ENCODE measurements at regions not wholly inside any gene's neighbourhood (a gene's known extent, or its start where the extent isn't known, plus 50 kb on each side); places are given as distances from the start of the nearest gene placed in this dataset.

DNA sequence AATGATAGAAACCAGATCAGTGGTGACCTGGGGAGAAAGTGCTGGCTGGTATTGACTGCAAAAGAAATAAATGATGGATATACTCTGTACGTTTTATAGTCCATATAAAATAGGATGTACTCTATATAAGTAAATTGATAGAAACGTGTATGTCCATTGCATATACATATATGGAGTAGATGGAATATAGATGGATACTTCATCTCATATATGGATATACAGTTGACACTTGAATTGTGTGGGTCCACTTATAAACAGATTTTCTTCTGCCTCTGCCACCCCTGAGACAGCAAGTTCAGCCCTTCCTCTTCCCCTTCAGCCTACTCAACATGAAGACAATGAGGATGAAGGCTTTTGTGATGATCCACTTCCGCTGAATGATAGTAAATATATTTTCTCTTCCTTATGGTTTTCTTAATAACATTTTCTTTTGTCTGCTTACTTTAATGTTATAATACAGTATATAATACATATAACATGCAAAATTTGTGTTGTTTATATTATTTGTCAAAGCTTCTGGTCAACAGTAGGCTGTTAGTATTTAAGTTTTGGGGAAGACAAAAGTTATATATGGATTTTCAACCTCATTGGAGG is 76.1 kb upstream of the MYCN start:
- TF ChIP-seq SP1 (CRISPR knock-in tag; conservative IDR thresholded peaks at IDR 0.05) (no peak), TEAD4 (CRISPR knock-in tag; IDR thresholded peaks at IDR 0.05) (no peak), ZBTB21 (CRISPR knock-in tag; IDR thresholded peaks at IDR 0.05; ENCODE audit: borderline replicate concordance) (no peak), TP53 (CRISPR knock-in tag; IDR thresholded peaks at IDR 0.05) (no peak)
- TF ChIP-seq, protein P1, sequence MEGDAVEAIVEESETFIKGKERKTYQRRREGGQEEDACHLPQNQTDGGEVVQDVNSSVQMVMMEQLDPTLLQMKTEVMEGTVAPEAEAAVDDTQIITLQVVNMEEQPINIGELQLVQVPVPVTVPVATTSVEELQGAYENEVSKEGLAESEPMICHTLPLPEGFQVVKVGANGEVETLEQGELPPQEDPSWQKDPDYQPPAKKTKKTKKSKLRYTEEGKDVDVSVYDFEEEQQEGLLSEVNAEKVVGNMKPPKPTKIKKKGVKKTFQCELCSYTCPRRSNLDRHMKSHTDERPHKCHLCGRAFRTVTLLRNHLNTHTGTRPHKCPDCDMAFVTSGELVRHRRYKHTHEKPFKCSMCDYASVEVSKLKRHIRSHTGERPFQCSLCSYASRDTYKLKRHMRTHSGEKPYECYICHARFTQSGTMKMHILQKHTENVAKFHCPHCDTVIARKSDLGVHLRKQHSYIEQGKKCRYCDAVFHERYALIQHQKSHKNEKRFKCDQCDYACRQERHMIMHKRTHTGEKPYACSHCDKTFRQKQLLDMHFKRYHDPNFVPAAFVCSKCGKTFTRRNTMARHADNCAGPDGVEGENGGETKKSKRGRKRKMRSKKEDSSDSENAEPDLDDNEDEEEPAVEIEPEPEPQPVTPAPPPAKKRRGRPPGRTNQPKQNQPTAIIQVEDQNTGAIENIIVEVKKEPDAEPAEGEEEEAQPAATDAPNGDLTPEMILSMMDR (IDR thresholded peaks at IDR 0.05) = no peak
- TF ChIP-seq, protein P2, sequence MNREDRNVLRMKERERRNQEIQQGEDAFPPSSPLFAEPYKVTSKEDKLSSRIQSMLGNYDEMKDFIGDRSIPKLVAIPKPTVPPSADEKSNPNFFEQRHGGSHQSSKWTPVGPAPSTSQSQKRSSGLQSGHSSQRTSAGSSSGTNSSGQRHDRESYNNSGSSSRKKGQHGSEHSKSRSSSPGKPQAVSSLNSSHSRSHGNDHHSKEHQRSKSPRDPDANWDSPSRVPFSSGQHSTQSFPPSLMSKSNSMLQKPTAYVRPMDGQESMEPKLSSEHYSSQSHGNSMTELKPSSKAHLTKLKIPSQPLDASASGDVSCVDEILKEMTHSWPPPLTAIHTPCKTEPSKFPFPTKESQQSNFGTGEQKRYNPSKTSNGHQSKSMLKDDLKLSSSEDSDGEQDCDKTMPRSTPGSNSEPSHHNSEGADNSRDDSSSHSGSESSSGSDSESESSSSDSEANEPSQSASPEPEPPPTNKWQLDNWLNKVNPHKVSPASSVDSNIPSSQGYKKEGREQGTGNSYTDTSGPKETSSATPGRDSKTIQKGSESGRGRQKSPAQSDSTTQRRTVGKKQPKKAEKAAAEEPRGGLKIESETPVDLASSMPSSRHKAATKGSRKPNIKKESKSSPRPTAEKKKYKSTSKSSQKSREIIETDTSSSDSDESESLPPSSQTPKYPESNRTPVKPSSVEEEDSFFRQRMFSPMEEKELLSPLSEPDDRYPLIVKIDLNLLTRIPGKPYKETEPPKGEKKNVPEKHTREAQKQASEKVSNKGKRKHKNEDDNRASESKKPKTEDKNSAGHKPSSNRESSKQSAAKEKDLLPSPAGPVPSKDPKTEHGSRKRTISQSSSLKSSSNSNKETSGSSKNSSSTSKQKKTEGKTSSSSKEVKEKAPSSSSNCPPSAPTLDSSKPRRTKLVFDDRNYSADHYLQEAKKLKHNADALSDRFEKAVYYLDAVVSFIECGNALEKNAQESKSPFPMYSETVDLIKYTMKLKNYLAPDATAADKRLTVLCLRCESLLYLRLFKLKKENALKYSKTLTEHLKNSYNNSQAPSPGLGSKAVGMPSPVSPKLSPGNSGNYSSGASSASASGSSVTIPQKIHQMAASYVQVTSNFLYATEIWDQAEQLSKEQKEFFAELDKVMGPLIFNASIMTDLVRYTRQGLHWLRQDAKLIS (CRISPR knock-in tag; IDR thresholded peaks at IDR 0.05; ENCODE audit: borderline replicate concordance) = no peak
- TF ChIP-seq, protein P3, sequence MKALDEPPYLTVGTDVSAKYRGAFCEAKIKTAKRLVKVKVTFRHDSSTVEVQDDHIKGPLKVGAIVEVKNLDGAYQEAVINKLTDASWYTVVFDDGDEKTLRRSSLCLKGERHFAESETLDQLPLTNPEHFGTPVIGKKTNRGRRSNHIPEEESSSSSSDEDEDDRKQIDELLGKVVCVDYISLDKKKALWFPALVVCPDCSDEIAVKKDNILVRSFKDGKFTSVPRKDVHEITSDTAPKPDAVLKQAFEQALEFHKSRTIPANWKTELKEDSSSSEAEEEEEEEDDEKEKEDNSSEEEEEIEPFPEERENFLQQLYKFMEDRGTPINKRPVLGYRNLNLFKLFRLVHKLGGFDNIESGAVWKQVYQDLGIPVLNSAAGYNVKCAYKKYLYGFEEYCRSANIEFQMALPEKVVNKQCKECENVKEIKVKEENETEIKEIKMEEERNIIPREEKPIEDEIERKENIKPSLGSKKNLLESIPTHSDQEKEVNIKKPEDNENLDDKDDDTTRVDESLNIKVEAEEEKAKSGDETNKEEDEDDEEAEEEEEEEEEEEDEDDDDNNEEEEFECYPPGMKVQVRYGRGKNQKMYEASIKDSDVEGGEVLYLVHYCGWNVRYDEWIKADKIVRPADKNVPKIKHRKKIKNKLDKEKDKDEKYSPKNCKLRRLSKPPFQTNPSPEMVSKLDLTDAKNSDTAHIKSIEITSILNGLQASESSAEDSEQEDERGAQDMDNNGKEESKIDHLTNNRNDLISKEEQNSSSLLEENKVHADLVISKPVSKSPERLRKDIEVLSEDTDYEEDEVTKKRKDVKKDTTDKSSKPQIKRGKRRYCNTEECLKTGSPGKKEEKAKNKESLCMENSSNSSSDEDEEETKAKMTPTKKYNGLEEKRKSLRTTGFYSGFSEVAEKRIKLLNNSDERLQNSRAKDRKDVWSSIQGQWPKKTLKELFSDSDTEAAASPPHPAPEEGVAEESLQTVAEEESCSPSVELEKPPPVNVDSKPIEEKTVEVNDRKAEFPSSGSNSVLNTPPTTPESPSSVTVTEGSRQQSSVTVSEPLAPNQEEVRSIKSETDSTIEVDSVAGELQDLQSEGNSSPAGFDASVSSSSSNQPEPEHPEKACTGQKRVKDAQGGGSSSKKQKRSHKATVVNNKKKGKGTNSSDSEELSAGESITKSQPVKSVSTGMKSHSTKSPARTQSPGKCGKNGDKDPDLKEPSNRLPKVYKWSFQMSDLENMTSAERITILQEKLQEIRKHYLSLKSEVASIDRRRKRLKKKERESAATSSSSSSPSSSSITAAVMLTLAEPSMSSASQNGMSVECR (CRISPR knock-in tag; IDR thresholded peaks at IDR 0.05; ENCODE audit: borderline replicate concordance) = no peak
- TF ChIP-seq, protein P4, sequence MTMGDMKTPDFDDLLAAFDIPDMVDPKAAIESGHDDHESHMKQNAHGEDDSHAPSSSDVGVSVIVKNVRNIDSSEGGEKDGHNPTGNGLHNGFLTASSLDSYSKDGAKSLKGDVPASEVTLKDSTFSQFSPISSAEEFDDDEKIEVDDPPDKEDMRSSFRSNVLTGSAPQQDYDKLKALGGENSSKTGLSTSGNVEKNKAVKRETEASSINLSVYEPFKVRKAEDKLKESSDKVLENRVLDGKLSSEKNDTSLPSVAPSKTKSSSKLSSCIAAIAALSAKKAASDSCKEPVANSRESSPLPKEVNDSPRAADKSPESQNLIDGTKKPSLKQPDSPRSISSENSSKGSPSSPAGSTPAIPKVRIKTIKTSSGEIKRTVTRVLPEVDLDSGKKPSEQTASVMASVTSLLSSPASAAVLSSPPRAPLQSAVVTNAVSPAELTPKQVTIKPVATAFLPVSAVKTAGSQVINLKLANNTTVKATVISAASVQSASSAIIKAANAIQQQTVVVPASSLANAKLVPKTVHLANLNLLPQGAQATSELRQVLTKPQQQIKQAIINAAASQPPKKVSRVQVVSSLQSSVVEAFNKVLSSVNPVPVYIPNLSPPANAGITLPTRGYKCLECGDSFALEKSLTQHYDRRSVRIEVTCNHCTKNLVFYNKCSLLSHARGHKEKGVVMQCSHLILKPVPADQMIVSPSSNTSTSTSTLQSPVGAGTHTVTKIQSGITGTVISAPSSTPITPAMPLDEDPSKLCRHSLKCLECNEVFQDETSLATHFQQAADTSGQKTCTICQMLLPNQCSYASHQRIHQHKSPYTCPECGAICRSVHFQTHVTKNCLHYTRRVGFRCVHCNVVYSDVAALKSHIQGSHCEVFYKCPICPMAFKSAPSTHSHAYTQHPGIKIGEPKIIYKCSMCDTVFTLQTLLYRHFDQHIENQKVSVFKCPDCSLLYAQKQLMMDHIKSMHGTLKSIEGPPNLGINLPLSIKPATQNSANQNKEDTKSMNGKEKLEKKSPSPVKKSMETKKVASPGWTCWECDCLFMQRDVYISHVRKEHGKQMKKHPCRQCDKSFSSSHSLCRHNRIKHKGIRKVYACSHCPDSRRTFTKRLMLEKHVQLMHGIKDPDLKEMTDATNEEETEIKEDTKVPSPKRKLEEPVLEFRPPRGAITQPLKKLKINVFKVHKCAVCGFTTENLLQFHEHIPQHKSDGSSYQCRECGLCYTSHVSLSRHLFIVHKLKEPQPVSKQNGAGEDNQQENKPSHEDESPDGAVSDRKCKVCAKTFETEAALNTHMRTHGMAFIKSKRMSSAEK (CRISPR knock-in tag; IDR thresholded peaks at IDR 0.05; ENCODE audit: borderline replicate concordance) = no peak
